GM18867 (cell line): ENCODE measurements at regions not wholly inside any gene's neighbourhood (a gene's known extent, or its start where the extent isn't known, plus 50 kb on each side); places are given as distances from the start of the nearest gene placed in this dataset.
"Not testable (repeated sequence)": the region's sequence is repeated elsewhere in the genome, so short reads cannot be mapped to it uniquely, and the experiment has no call there.

ENCODE experiments used
- ATAC-seq: cut with Tn5 transposase; IDR thresholded peaks from one replicate; pipeline ENCODE4 v1.9.1; 2021; ENCODE audit warnings: mild to moderate bottlenecking, moderate library complexity; ENCODE audit not compliant: unreplicated experiment

GRCh38 chr4:42205541-42205940, 53.1 kb upstream of the BEND4 start:
- no peak for ATAC-seq

- ATAC-seq, result no peak
Observed at GRCh38 chr4:42216664-42217063, 64.2 kb upstream of the BEND4 start.

GRCh38 chr4:42225286-42225685, 72.8 kb upstream of the BEND4 start:
- no peak for ATAC-seq

- no peak for ATAC-seq
Observed at GRCh38 chr4:42234817-42235216, 82.4 kb upstream of the BEND4 start.

- no peak for ATAC-seq
Observed at GRCh38 chr4:42235304-42236021, 83.0 kb upstream of the BEND4 start.

- ATAC-seq, result no peak
Observed at GRCh38 chr4:42237010-42237409, 84.6 kb upstream of the BEND4 start.

- ATAC-seq, result no peak
Observed at GRCh38 chr4:42237451-42237850, 85.0 kb upstream of the BEND4 start.

GRCh38 chr4:42248972-42249371, 96.5 kb upstream of the BEND4 start:
- no peak for ATAC-seq

- no peak for ATAC-seq
Observed at GRCh38 chr4:42252315-42252714, 99.9 kb upstream of the BEND4 start.

GRCh38 chr4:42257645-42258044, 105.2 kb upstream of the BEND4 start:
- not testable (repeated sequence) for ATAC-seq

GRCh38 chr4:42262701-42263490, 110.4 kb upstream of the BEND4 start:
- no peak for ATAC-seq

- ATAC-seq, result no peak
Observed at GRCh38 chr4:42265782-42266602, 113.5 kb upstream of the BEND4 start.

- ATAC-seq, result no peak
Observed at GRCh38 chr4:42267724-42268123, 115.3 kb upstream of the BEND4 start.

- ATAC-seq, result no peak
Observed at GRCh38 chr4:42268824-42269223, 116.4 kb upstream of the BEND4 start.

- no peak for ATAC-seq
Observed at GRCh38 chr4:42271096-42271495, 118.6 kb upstream of the BEND4 start.

GRCh38 chr4:42277291-42277690, 120.0 kb upstream of the SHISA3 start:
- ATAC-seq, result no peak

- ATAC-seq, result peak; percentile 38
Observed at GRCh38 chr4:42278709-42279324, 118.5 kb upstream of the SHISA3 start.

GRCh38 chr4:42280327-42281095, 116.8 kb upstream of the SHISA3 start:
- no peak for ATAC-seq

GRCh38 chr4:42281324-42282020, 115.8 kb upstream of the SHISA3 start:
- peak; percentile 61 for ATAC-seq
